ENCODE measurements at regions not wholly inside any gene's neighbourhood (a gene's known extent, or its start where the extent isn't known, plus 50 kb on each side); places are given as distances from the start of the nearest gene placed in this dataset.
"Not testable (repeated sequence)": the region's sequence is repeated elsewhere in the genome, so short reads cannot be mapped to it uniquely, and the experiment has no call there.

DNA sequence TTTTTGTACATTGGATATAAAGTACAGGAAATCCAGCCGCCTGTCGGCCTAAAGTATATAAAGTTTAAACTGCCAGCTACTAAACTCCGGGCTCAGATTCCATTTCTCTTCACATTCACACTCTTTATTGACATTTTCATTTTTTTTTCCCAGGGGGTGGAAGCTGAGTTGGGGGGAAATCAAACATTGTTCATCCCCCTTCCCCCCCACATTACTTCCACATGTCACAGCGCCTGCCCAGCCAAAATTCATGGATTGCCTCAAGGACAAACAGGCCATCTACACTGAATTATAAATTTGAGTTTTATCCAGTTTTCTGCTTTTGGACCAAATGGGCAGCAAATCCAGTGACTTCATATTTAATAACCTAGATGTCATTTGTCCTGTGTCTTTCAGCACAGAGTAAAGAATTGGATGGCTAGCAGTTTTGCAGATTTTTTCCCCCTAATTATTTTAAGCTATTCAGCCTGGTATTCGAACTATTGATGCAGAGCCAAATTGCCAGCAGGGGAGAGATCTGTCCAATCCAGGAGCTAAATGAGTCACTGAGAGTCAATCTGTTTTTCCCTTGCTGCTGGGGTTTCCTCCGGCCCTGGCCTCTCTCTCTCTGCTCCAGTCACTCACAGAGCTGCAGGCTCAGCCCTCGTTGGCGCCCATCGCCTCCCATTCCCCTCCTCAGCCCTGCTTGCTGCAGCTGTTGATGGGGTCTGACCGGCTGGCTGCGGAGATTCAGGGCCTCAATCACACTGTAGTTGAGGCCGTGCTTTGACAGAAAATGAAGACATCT is 98.0 kb downstream of the LMO4 start:
- Histone ChIP-seq H3K4me1 (ENCODE audit: insufficient read depth, low read length) (no peaks in the 10 kb centered on the region), H3K4me3 (ENCODE audit: low read length in 2 of 2) (no peak overlapping the region), H3K36me3 (ENCODE audit: insufficient read depth, low read length) (no peaks in the 10 kb centered on the region), H3K27ac (ENCODE audit: low read depth, low read length) (no peak overlapping the region), H3K27me3 (ENCODE audit: insufficient read depth, low read length) (no peaks in the 10 kb centered on the region), H3K9me3 (ENCODE audit: control insufficient read depth in 1 of 2, low read length in 2 of 2) (no peaks in the 10 kb centered on the region)
- peaks cover 2 to 5% of the 10 kb centered on the region in 2 donors for H3K27me3 Mint-ChIP-seq
- ChIA-PET CTCF (ENCODE audit: partially characterized antibody) (no interaction called here), POLR2A (ENCODE audit: partially characterized antibody) (no interaction called here)
- peaks cover 0 to 4% of the 10 kb centered on the region in 2 donors for H3K36me3 Mint-ChIP-seq
- no peaks in the 10 kb centered on the region for H3K4me1 Mint-ChIP-seq
- H3K9me3 Mint-ChIP-seq = peaks cover 0 to 4% (median 1%) of the 10 kb centered on the region in 8 donors
- H3K4me3 Mint-ChIP-seq = no peak overlapping the region
- no peak for DNase-seq
- intact Hi-C loops (cut with micrococcal nuclease) = no loop called here
- no peak overlapping the region for H3K27ac Mint-ChIP-seq

GRCh38 chr1:87428367-87428766 is 99.7 kb downstream of the LMO4 start:
- Mint-ChIP-seq H3K27me3 (peaks cover 2 to 5% of the 10 kb centered on the region in 2 donors), H3K27ac (no peak overlapping the region), H3K4me3 (no peak overlapping the region), H3K4me1 (no peaks in the 10 kb centered on the region), H3K36me3 (no peaks in the 10 kb centered on the region), H3K9me3 (no peaks in the 10 kb centered on the region)
- intact Hi-C loops (cut with micrococcal nuclease) = no loop called here
- no peak overlapping the region for H3K4me3 ChIP-seq (ENCODE audit: low read length in 2 of 2)
- no peaks in the 10 kb centered on the region for H3K36me3 ChIP-seq (ENCODE audit: insufficient read depth, low read length)
- POLR2A ChIA-PET (ENCODE audit: partially characterized antibody) = no interaction called here
- DNase-seq = no peak
- no peaks in the 10 kb centered on the region for H3K27me3 ChIP-seq (ENCODE audit: insufficient read depth, low read length)
- H3K9me3 ChIP-seq (ENCODE audit: control insufficient read depth in 1 of 2, low read length in 2 of 2) = no peaks in the 10 kb centered on the region
- no peaks in the 10 kb centered on the region for H3K4me1 ChIP-seq (ENCODE audit: insufficient read depth, low read length)
- CTCF ChIA-PET (ENCODE audit: partially characterized antibody) = no interaction called here
- no peak overlapping the region for H3K27ac ChIP-seq (ENCODE audit: low read depth, low read length)

DNA sequence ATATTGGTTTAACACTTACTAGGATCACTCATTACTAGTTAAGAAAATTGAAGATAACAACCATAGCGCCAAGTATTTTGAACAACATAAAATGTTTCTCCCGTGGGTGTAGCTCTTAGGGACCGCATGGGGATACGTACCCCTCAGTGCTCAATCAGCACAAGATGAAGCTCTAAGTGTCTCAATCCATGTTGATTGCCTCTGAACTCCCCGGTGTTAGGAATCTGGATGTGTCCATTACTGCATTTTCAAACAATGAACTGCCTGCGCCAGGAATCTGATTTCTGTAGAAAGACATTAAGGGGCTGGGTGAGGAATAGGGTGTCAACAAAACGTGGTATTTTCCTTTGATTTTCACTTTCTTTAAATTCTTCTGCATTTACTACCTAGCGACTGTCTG is 100.2 kb downstream of the LMO4 start:
- Mint-ChIP-seq H3K36me3 (no peaks in the 10 kb centered on the region), H3K9me3 (no peaks in the 10 kb centered on the region), H3K27ac (no peak overlapping the region), H3K4me1 (no peaks in the 10 kb centered on the region), H3K27me3 (peaks cover 2 to 5% of the 10 kb centered on the region in 2 donors), H3K4me3 (no peak overlapping the region)
- H3K4me3 ChIP-seq (ENCODE audit: low read length in 2 of 2) = no peak overlapping the region
- no peaks in the 10 kb centered on the region for H3K4me1 ChIP-seq (ENCODE audit: insufficient read depth, low read length)
- intact Hi-C loops (cut with micrococcal nuclease) = no loop called here
- CTCF ChIA-PET (ENCODE audit: partially characterized antibody) = no interaction called here
- no peak overlapping the region for H3K27ac ChIP-seq (ENCODE audit: low read depth, low read length)
- no peaks in the 10 kb centered on the region for H3K9me3 ChIP-seq (ENCODE audit: control insufficient read depth in 1 of 2, low read length in 2 of 2)
- H3K36me3 ChIP-seq (ENCODE audit: insufficient read depth, low read length) = no peaks in the 10 kb centered on the region
- H3K27me3 ChIP-seq (ENCODE audit: insufficient read depth, low read length) = no peaks in the 10 kb centered on the region
- DNase-seq = no peak
- POLR2A ChIA-PET (ENCODE audit: partially characterized antibody) = no interaction called here

- Mint-ChIP-seq H3K36me3 (no peaks in the 10 kb centered on the region), H3K9me3 (no peaks in the 10 kb centered on the region), H3K4me1 (peaks cover 0 to 10% (median 3%) of the 10 kb centered on the region in 4 donors), H3K27me3 (peaks cover 2 to 4% of the 10 kb centered on the region in 2 donors), H3K4me3 (no peak overlapping the region), H3K27ac (no peak overlapping the region)
- DNase-seq = no peak
- no peak overlapping the region for H3K4me3 ChIP-seq (ENCODE audit: low read length in 2 of 2)
- no peaks in the 10 kb centered on the region for H3K27me3 ChIP-seq (ENCODE audit: insufficient read depth, low read length)
- peaks cover 4% of the 10 kb centered on the region for H3K4me1 ChIP-seq (ENCODE audit: insufficient read depth, low read length)
- POLR2A ChIA-PET (ENCODE audit: partially characterized antibody) = no interaction called here
- no peaks in the 10 kb centered on the region for H3K9me3 ChIP-seq (ENCODE audit: control insufficient read depth in 1 of 2, low read length in 2 of 2)
- no peaks in the 10 kb centered on the region for H3K36me3 ChIP-seq (ENCODE audit: insufficient read depth, low read length)
- intact Hi-C loops (cut with micrococcal nuclease) = no loop called here
- H3K27ac ChIP-seq (ENCODE audit: low read depth, low read length) = no peak overlapping the region
- CTCF ChIA-PET (ENCODE audit: partially characterized antibody) = no interaction called here
Observed at GRCh38 chr1:87432685-87433084, 104.0 kb downstream of the LMO4 start.

DNA sequence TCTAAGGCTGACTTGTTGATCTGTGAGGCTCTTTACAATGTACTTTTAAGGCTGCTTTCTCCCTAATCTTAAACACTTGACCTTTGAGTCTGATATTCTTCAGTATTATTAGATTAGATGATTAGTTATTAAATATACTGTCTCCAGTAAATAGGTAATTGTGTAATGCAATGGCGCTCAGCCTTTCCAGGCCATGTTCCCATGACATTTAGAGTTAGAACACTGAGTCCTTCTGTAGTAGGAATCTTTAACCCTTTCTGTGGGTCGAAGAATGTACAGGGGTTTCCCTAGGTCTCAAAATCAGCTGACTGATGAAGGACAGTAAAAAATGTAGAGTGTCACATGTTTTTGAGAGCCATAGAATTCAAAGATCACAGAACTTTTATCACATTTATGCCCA is 104.4 kb downstream of the LMO4 start:
- POLR2A ChIA-PET (ENCODE audit: partially characterized antibody) = not testable (repeated sequence)

GRCh38 chr1:87435484-87435883 is 106.8 kb downstream of the LMO4 start:
- DNase-seq = peak in 2 of 5 donors; percentile 15 to 21
- Histone ChIP-seq H3K27me3 (ENCODE audit: insufficient read depth, low read length) (no peaks in the 10 kb centered on the region), H3K4me1 (ENCODE audit: insufficient read depth, low read length) (peaks cover 4% of the 10 kb centered on the region), H3K9me3 (ENCODE audit: control insufficient read depth in 1 of 2, low read length in 2 of 2) (no peaks in the 10 kb centered on the region), H3K36me3 (ENCODE audit: insufficient read depth, low read length) (no peaks in the 10 kb centered on the region), H3K27ac (ENCODE audit: low read depth, low read length) (no peak overlapping the region), H3K4me3 (ENCODE audit: low read length in 2 of 2) (no peak overlapping the region)
- Mint-ChIP-seq H3K36me3 (no peaks in the 10 kb centered on the region), H3K4me1 (peaks cover 0 to 12% (median 3%) of the 10 kb centered on the region in 4 donors), H3K4me3 (no peak overlapping the region), H3K9me3 (no peaks in the 10 kb centered on the region), H3K27me3 (peaks cover 2 to 5% of the 10 kb centered on the region in 2 donors), H3K27ac (no peak overlapping the region)
- POLR2A ChIA-PET (ENCODE audit: partially characterized antibody) = interaction anchor here (1.0 kb wide), 1 partner anchor 31 kb away, joined by 3 read pairs; no protein-coding TSS in a partner anchor
- CTCF ChIA-PET (ENCODE audit: partially characterized antibody) = no interaction called here
- intact Hi-C loops (cut with micrococcal nuclease) = no loop called here

More for the DNA sequence above, 104.4 kb downstream of the LMO4 start:
- H3K4me1 Mint-ChIP-seq = peaks cover 0 to 12% (median 3%) of the 10 kb centered on the region in 4 donors
- H3K9me3 ChIP-seq (ENCODE audit: control insufficient read depth in 1 of 2, low read length in 2 of 2); intact Hi-C loops (cut with micrococcal nuclease); H3K4me1 ChIP-seq (ENCODE audit: insufficient read depth, low read length); H3K27me3 ChIP-seq (ENCODE audit: insufficient read depth, low read length); H3K4me3 ChIP-seq (ENCODE audit: low read length in 2 of 2); H3K27me3 Mint-ChIP-seq; H3K9me3 Mint-ChIP-seq; H3K4me3 Mint-ChIP-seq; H3K27ac ChIP-seq (ENCODE audit: low read depth, low read length); H3K27ac Mint-ChIP-seq; H3K36me3 ChIP-seq (ENCODE audit: insufficient read depth, low read length); CTCF ChIA-PET (ENCODE audit: partially characterized antibody); H3K36me3 Mint-ChIP-seq; DNase-seq: not testable (repeated sequence)

DNA sequence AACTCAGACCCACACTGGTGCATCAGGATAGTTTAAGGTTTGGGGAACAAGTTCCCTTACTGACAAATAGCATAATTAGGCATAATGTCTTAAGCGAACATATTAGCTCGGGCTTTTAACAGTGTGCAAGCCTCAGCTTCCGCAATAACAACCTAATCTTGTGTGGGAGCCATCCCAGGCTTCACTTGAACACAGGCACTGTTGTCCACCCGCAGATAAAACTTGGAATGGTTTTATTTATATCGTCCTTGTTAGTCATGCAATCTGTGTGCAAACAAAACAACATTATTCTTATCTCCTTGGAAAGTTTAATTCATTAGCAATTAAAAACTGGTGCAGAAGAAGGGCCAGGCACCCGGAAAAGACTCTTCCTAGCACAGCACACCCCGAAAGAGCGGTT is 107.4 kb downstream of the LMO4 start:
- H3K4me1 ChIP-seq (ENCODE audit: insufficient read depth, low read length); intact Hi-C loops (cut with micrococcal nuclease); H3K9me3 ChIP-seq (ENCODE audit: control insufficient read depth in 1 of 2, low read length in 2 of 2); H3K27me3 Mint-ChIP-seq; H3K9me3 Mint-ChIP-seq; CTCF ChIA-PET (ENCODE audit: partially characterized antibody); H3K27ac ChIP-seq (ENCODE audit: low read depth, low read length); H3K27me3 ChIP-seq (ENCODE audit: insufficient read depth, low read length); DNase-seq; H3K4me3 Mint-ChIP-seq; H3K36me3 ChIP-seq (ENCODE audit: insufficient read depth, low read length); H3K27ac Mint-ChIP-seq; H3K4me3 ChIP-seq (ENCODE audit: low read length in 2 of 2); H3K36me3 Mint-ChIP-seq: not testable (repeated sequence)
- H3K4me1 Mint-ChIP-seq = peaks cover 0 to 12% (median 3%) of the 10 kb centered on the region in 4 donors
- POLR2A ChIA-PET (ENCODE audit: partially characterized antibody) = interaction anchor here (1.0 kb wide), 1 partner anchor 32 kb away, joined by 3 read pairs; no protein-coding TSS in a partner anchor

All from CD4-positive, alpha-beta memory T cell (primary cell).